H1 (cell line): ENCODE measurements at regions not wholly inside any gene's neighbourhood (a gene's known extent, or its start where the extent isn't known, plus 50 kb on each side); places are given as distances from the start of the nearest gene placed in this dataset.

ENCODE experiments used
- CTCF ChIA-PET: fragments of 300-600 bp; sonication (Branson Sonifier 250); formaldehyde crosslinking; loops from one replicate; lab custom pipeline; 2021; ENCODE audit not compliant: partially characterized antibody; lab: Charles Lee
- POLR2A ChIA-PET: fragments of 300-600 bp; sonication (Branson Sonifier 250); formaldehyde crosslinking; loops from one replicate; lab custom pipeline; 2021; ENCODE audit warnings: inconsistent platforms; ENCODE audit not compliant: partially characterized antibody; lab: Charles Lee
- DNase-seq, 2 experiments: peaks; one replicate each; pipeline versions ENCODE4 v3.0.0 to v3.0.0-alpha.2; 2010 to 2022; ENCODE audit warnings: low spot score in 2 of 2, low read depth in 1 of 2, mixed read lengths in 1 of 2
- FAIRE-seq: peaks from 2 replicates; lab custom pipeline; 2011; peaks lifted over from hg19 to GRCh38; lab: Jason Lieb, UNC
- H2AFZ ChIP-seq: 2 replicates; pipeline ENCODE4 v1.8.1; 2012; ENCODE audit warnings: low read length, inconsistent platforms
- H2AK5ac ChIP-seq: 2 replicates; pipeline ENCODE4 v1.6.1; 2013; ENCODE audit warnings: low read depth, low read length
- H2BK120ac ChIP-seq: replicated peaks from 2 replicates; pipeline ENCODE3; 2013; ENCODE audit warnings: low read depth, low read length, inconsistent platforms
- H2BK12ac ChIP-seq: 2 replicates; pipeline ENCODE4 v1.6.1; 2013; ENCODE audit warnings: low read depth, low read length
- H2BK15ac ChIP-seq: 2 replicates; pipeline ENCODE4 v1.6.1; 2013; ENCODE audit warnings: low read length
- H2BK20ac ChIP-seq: 2 replicates; pipeline ENCODE4 v1.6.1; 2013; ENCODE audit warnings: low read length
- H2BK5ac ChIP-seq: 2 replicates; pipeline ENCODE4 v1.6.1; 2013; ENCODE audit warnings: low read depth, low read length
- H3K14ac ChIP-seq: 2 replicates; pipeline ENCODE4 v1.6.1; 2013; ENCODE audit warnings: inconsistent platforms; ENCODE audit not compliant: insufficient read length
- H3K18ac ChIP-seq: 2 replicates; pipeline ENCODE4 v1.6.1; 2013; ENCODE audit warnings: low read length; ENCODE audit errors: extremely low read depth
- H3K23ac ChIP-seq: 2 replicates; pipeline ENCODE4 v1.6.1; 2013; ENCODE audit warnings: inconsistent platforms; ENCODE audit not compliant: insufficient read length
- H3K23me2 ChIP-seq: 2 replicates; pipeline ENCODE4 v1.6.1; 2013; ENCODE audit warnings: low read depth, low read length
- H3K27ac ChIP-seq: 2 replicates; pipeline ENCODE4 v1.6.1; 2011; ENCODE audit warnings: low read depth, low read length, inconsistent platforms
- H3K27me3 ChIP-seq, 4 experiments: replicated peaks in 1 of 4; 1 replicate in 1 of 4; 2 replicates in 3 of 4; pipeline versions ENCODE4 v1.6.1 to v1.8.1; 2011 to 2013; ENCODE audit warnings: low read length in 3 of 4, mild to moderate bottlenecking in 3 of 4, inconsistent platforms in 2 of 4, mixed read lengths in 2 of 4, moderate library complexity in 1 of 4; ENCODE audit not compliant: control insufficient read depth in 3 of 4, insufficient read depth in 3 of 4; ENCODE audit errors: extremely low read depth in 1 of 4
- H3K36me3 ChIP-seq, 4 experiments: 2 replicates each; pipeline versions ENCODE4 v1.6.1 to v1.8.1; 2011 to 2013; ENCODE audit warnings: mild to moderate bottlenecking in 4 of 4, low read length in 3 of 4, moderate library complexity in 2 of 4, control low read depth in 1 of 4, inconsistent platforms in 1 of 4; ENCODE audit not compliant: insufficient read depth in 4 of 4, control insufficient read depth in 2 of 4
- H3K4ac ChIP-seq: replicated peaks from 2 replicates; pipeline ENCODE3; 2013; ENCODE audit warnings: low read length, low read depth, mixed read lengths, inconsistent platforms; ENCODE audit not compliant: insufficient read length
- H3K4me1 ChIP-seq, 4 experiments: replicated peaks in 1 of 4; 1 replicate in 1 of 4; 2 replicates in 3 of 4; pipeline versions ENCODE4 v1.6.1 to v1.8.1; 2011 to 2013; ENCODE audit warnings: low read length in 3 of 4, inconsistent platforms in 2 of 4, mixed read lengths in 1 of 4; ENCODE audit not compliant: insufficient read depth in 4 of 4, control insufficient read depth in 3 of 4
- H3K4me2 ChIP-seq, 2 experiments: 2 replicates each; pipeline versions ENCODE4 v1.6.1 to v1.8.1; 2011 to 2013; ENCODE audit warnings: low read depth in 2 of 2, low read length in 2 of 2, control low read depth in 1 of 2, inconsistent platforms in 1 of 2, mild to moderate bottlenecking in 1 of 2; ENCODE audit not compliant: insufficient read depth in 1 of 2
- H3K4me3 ChIP-seq, 4 experiments: fragments of 200-600, 300-600 bp in 1 of 4; sonication (generic), shearing (Covaris generic), sonication (Bioruptor Twin) in 1 of 4; 2 replicates each; pipeline versions ENCODE4 v1.5.1 to v1.8.1; 2011 to 2016; ENCODE audit warnings: low read length in 4 of 4, low read depth in 3 of 4, control low read depth in 2 of 4, inconsistent platforms in 2 of 4, mild to moderate bottlenecking in 2 of 4, mixed read lengths in 1 of 4, moderate library complexity in 1 of 4; ENCODE audit not compliant: insufficient read depth in 2 of 4; ENCODE audit errors: extremely low read depth in 1 of 4
- H3K56ac ChIP-seq: replicated peaks from 2 replicates; pipeline ENCODE3; 2013; ENCODE audit warnings: low read depth, mild to moderate bottlenecking, mixed read lengths, low read length, inconsistent platforms; ENCODE audit not compliant: insufficient read length
- H3K79me1 ChIP-seq: 2 replicates; pipeline ENCODE4 v1.6.1; 2013; ENCODE audit warnings: low read depth, low read length, control low read depth
- H3K79me2 ChIP-seq, 2 experiments: 2 replicates each; pipeline versions ENCODE4 v1.6.1 to v1.8.1; 2012 to 2013; ENCODE audit warnings: low read length in 2 of 2, mild to moderate bottlenecking in 2 of 2, inconsistent platforms in 1 of 2; ENCODE audit not compliant: insufficient read depth in 2 of 2, control insufficient read depth in 1 of 2
- H3K9ac ChIP-seq, 4 experiments: replicated peaks in 1 of 4; 1 replicate in 1 of 4; 2 replicates in 3 of 4; pipeline versions ENCODE4 v1.6.1 to v1.8.1; 2011 to 2013; ENCODE audit warnings: low read depth in 3 of 4, low read length in 3 of 4, control low read depth in 2 of 4, mild to moderate bottlenecking in 2 of 4, moderate library complexity in 2 of 4, inconsistent platforms in 1 of 4; ENCODE audit errors: extremely low read depth in 1 of 4
- H3K9me3 ChIP-seq, 2 experiments: 2 replicates each; pipeline versions ENCODE4 v1.6.1 to v1.8.1; 2012 to 2013; ENCODE audit warnings: mild to moderate bottlenecking in 2 of 2, moderate library complexity in 2 of 2, control low read depth in 1 of 2, inconsistent platforms in 1 of 2, low read depth in 1 of 2, low read length in 1 of 2, mixed read lengths in 1 of 2; ENCODE audit not compliant: insufficient read depth in 2 of 2
- H4K20me1 ChIP-seq, 2 experiments: replicated peaks in 1 of 2; 2 replicates each; pipeline versions ENCODE3 to v1.8.1; 2011 to 2013; ENCODE audit warnings: inconsistent platforms in 2 of 2, low read length in 2 of 2, mild to moderate bottlenecking in 1 of 2; ENCODE audit not compliant: insufficient read depth in 2 of 2, control insufficient read depth in 1 of 2
- H4K5ac ChIP-seq: 2 replicates; pipeline ENCODE4 v1.6.1; 2013; ENCODE audit warnings: low read length, low read depth, mixed read lengths, inconsistent platforms; ENCODE audit not compliant: insufficient read length
- H4K8ac ChIP-seq: 2 replicates; pipeline ENCODE4 v1.8.0; 2013; ENCODE audit warnings: mild to moderate bottlenecking, moderate library complexity, low read length, inconsistent platforms; ENCODE audit not compliant: insufficient read depth; ENCODE audit errors: extremely low read depth
- H4K91ac ChIP-seq: replicated peaks from 2 replicates; pipeline ENCODE3; 2013; ENCODE audit warnings: low read length, mixed read lengths, inconsistent platforms; ENCODE audit not compliant: insufficient read length
- CBX8 ChIP-seq: fragments of 300-800, 300-1000 bp; sonication (generic); IDR thresholded peaks from 2 replicates; pipeline ENCODE4 v1.7.1; 2016; ENCODE audit warnings: low read depth, low read length, borderline replicate concordance
- EGR1 ChIP-seq: IDR thresholded peaks from 2 replicates; pipeline ENCODE4 v1.6.1; 2011; ENCODE audit warnings: low read depth, low read length, borderline replicate concordance
- GABPA ChIP-seq: IDR thresholded peaks from 2 replicates; pipeline ENCODE4 v1.6.1; 2011; ENCODE audit warnings: mild to moderate bottlenecking, low read length, moderate library complexity, borderline replicate concordance; ENCODE audit not compliant: insufficient read depth
- MAFK ChIP-seq: IDR thresholded peaks from 2 replicates; pipeline ENCODE4 v1.6.1; 2012; ENCODE audit warnings: low read depth, mild to moderate bottlenecking, improper control_type of control experiment, low read length
- RXRA ChIP-seq: IDR thresholded peaks from 2 replicates; pipeline ENCODE4 v1.6.1; 2011; ENCODE audit warnings: low read depth, mild to moderate bottlenecking, low read length, moderate library complexity; ENCODE audit not compliant: insufficient read depth
- ZNF274 ChIP-seq: IDR thresholded peaks from 2 replicates; pipeline ENCODE4 v1.7.0; 2012; ENCODE audit warnings: low read length, borderline replicate concordance; ENCODE audit errors: extremely low read depth
- WGBS, 2 experiments: shearing (Covaris generic) in 1 of 2; methylation state at CpG; one replicate each; pipeline versions ENCODE4 v1.1.6 to v1.1.7; 2013 to 2015; ENCODE audit warnings: low lambda C conversion rate in 2 of 2, mixed read lengths in 2 of 2, inconsistent platforms in 1 of 2, low coverage in 1 of 2, missing lambda C conversion rate in 1 of 2; ENCODE audit not compliant: insufficient replicate concordance in 2 of 2, insufficient coverage in 1 of 2, insufficient read length in 1 of 2; ENCODE audit errors: extremely low coverage in 1 of 2, missing lambda C conversion rate in 1 of 2; 5-methylcytosine and 5-hydroxymethylcytosine counted together

DNA sequence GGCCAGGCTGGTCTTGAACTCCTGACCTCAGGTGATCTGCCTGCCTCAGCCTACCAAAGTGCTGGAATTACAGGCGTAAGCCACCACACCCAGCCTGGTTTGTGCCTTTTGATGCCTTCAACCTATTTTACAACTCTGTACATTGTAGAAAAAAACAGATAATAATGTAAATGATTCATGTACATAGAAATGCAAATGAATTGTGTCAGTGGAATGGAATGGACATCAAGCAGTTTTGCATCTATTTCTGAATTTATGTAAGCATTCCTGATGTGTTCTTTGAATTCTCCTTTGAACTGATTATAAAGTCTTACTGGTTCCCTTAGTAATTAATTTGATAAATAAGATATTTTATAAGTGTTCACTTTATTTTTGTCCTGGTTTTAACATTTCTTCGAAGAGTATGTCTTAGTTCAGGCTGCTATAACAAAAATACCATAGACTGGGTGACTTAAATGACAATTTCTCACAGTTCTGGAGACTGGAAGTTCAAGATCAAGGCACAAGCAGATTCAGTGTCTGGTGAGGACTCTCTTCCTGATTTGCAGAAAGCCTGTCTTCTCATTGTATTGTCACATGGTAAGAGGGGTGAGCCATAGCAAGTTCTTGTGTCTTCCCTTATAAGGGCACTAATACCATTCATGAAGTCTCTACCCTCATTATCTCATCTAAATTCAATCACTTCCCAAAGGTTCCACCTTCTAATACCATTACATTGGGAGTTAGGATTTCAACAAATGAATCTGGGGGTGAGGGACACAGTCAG lies 162.2 kb upstream of the S100G start:
- Histone ChIP-seq H3K27ac (no peak overlapping the region), H3K4me3 (no peak overlapping the region), H3K56ac (no peak overlapping the region), H3K18ac (no peak overlapping the region), H3K36me3 (no peaks in the 10 kb centered on the region), H3K9me3 (no peaks in the 10 kb centered on the region), H2BK5ac (no peak overlapping the region), H3K27me3 (no peaks in the 10 kb centered on the region), H3K79me2 (no peaks in the 10 kb centered on the region), H4K8ac (no peak overlapping the region), H4K20me1 (no peaks in the 10 kb centered on the region), H2AK5ac (no peak overlapping the region), H3K23ac (no peak overlapping the region), H3K23me2 (no peaks in the 10 kb centered on the region), H2AFZ (no peak overlapping the region), H2BK120ac (no peak overlapping the region), H3K4me1 (peaks cover 0 to 3% (median 0%) of the 10 kb centered on the region in 4 experiments; a peak in 1 of 7 replicates), H3K9ac (no peak overlapping the region), H2BK15ac (no peak overlapping the region), H4K5ac (no peak overlapping the region), H3K79me1 (no peaks in the 10 kb centered on the region), H3K4me2 (no peak overlapping the region), H3K14ac (no peak overlapping the region), H2BK20ac (no peak overlapping the region), H4K91ac (no peak overlapping the region), H2BK12ac (no peak overlapping the region), H3K4ac (no peak overlapping the region)
- ChIA-PET CTCF (interaction anchor here (1.2 kb wide), 1 partner anchor 18 kb away, joined by 5 read pairs; no protein-coding TSS in a partner anchor), POLR2A (no interaction called here)
- 91% methylated on average over 2 of the region's 2 CpGs; no CpG with 5 or more reads in 1 of the 2 experiments for WGBS, 2 experiments
- no peak for DNase-seq
- no peak for FAIRE-seq
- no peak for TF ChIP-seq ZNF274
- TF ChIP-seq EGR1: no peak
- no peak for TF ChIP-seq GABPA
- TF ChIP-seq MAFK: no peak
- TF ChIP-seq RXRA: no peak
- TF ChIP-seq CBX8: no peak
